BJ (cell line): ENCODE measurements at regions not wholly inside any gene's neighbourhood (a gene's known extent, or its start where the extent isn't known, plus 50 kb on each side); places are given as distances from the start of the nearest gene placed in this dataset.

Experiments used
- CTCF ChIA-PET: fragments of 350-600 bp; formaldehyde crosslinking; extraction: SDS; loops from one replicate; lab custom pipeline; 2021; ENCODE audit warnings: antibody characterized with exemption, inconsistent platforms; lab: Yijun Ruan, JAX
- POLR2A ChIA-PET: fragments of 300-600 bp; sonication (Branson Sonifier 250); formaldehyde crosslinking; extraction: SDS; loops from one replicate; lab custom pipeline; 2021; ENCODE audit warnings: antibody characterized with exemption; lab: Charles Lee
- DNase-seq: peaks from one replicate; pipeline ENCODE4 v3.0.0-alpha.2; 2011; ENCODE audit warnings: low read depth
- H3K27me3 ChIP-seq: 2 replicates; pipeline ENCODE4 v1.6.0; 2011; ENCODE audit warnings: low read length; ENCODE audit not compliant: control insufficient read depth, insufficient read depth
- H3K36me3 ChIP-seq: 2 replicates; pipeline ENCODE4 v1.5.1; 2011; ENCODE audit warnings: low read length; ENCODE audit not compliant: control insufficient read depth, insufficient read depth
- H3K4me3 ChIP-seq: 2 replicates; pipeline ENCODE4 v1.5.1; 2011; ENCODE audit warnings: low read depth, mild to moderate bottlenecking, control low read depth, low read length
- TF ChIP-seq, protein P1 (sequence below): IDR thresholded peaks from 2 replicates; pipeline ENCODE4 v1.5.1; 2011; ENCODE audit warnings: low read depth, mild to moderate bottlenecking, control low read depth, inconsistent platforms, low read length, moderate library complexity; ENCODE audit not compliant: insufficient read depth

DNA sequence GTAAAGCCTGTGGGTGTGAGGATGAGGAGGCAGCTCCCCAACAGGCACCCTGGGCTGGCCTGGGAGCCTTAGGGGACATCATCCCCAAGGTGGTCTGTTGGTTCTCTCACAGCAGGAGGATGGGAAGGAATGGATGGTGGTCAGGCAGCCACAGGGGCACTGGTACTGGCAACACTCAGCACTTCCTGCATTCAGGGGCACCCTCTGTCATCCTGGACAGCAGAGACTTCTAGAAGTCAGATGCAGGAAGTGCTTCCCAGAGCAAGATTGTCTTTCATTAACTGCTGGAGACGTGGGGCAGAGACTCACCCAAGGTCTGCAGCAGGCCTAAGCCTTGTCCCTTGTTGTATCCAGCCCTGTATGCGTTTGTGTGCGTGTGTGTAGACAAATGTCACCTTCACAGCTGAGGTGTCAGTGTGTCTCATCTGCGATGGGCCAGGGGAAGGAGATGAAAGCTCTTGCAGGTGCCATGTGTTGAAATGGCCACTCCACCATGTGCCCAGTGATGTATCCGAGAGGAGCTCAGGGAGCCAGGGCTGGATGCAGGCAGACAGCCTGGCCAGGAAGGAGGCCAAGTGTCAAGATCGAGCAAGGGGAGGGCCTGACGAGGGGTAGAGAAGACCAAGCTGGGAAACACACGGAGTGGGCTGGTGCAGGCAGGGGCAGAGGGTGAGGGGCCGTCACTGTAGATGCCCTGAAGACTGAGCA is 85.1 kb downstream of the PITPNM2 start:
- TF ChIP-seq, protein P1, sequence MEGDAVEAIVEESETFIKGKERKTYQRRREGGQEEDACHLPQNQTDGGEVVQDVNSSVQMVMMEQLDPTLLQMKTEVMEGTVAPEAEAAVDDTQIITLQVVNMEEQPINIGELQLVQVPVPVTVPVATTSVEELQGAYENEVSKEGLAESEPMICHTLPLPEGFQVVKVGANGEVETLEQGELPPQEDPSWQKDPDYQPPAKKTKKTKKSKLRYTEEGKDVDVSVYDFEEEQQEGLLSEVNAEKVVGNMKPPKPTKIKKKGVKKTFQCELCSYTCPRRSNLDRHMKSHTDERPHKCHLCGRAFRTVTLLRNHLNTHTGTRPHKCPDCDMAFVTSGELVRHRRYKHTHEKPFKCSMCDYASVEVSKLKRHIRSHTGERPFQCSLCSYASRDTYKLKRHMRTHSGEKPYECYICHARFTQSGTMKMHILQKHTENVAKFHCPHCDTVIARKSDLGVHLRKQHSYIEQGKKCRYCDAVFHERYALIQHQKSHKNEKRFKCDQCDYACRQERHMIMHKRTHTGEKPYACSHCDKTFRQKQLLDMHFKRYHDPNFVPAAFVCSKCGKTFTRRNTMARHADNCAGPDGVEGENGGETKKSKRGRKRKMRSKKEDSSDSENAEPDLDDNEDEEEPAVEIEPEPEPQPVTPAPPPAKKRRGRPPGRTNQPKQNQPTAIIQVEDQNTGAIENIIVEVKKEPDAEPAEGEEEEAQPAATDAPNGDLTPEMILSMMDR: no peak
- Histone ChIP-seq H3K36me3 (no peaks in the 10 kb centered on the region), H3K4me3 (no peak overlapping the region), H3K27me3 (no peaks in the 10 kb centered on the region; the same call in 1 of the 2 replicates)
- CTCF ChIA-PET: interaction anchor here (1.1 kb wide), 1 partner anchor 23 kb away, joined by 3 read pairs; no protein-coding TSS in a partner anchor
- DNase-seq: no peak
- POLR2A ChIA-PET: no interaction called here

DNA sequence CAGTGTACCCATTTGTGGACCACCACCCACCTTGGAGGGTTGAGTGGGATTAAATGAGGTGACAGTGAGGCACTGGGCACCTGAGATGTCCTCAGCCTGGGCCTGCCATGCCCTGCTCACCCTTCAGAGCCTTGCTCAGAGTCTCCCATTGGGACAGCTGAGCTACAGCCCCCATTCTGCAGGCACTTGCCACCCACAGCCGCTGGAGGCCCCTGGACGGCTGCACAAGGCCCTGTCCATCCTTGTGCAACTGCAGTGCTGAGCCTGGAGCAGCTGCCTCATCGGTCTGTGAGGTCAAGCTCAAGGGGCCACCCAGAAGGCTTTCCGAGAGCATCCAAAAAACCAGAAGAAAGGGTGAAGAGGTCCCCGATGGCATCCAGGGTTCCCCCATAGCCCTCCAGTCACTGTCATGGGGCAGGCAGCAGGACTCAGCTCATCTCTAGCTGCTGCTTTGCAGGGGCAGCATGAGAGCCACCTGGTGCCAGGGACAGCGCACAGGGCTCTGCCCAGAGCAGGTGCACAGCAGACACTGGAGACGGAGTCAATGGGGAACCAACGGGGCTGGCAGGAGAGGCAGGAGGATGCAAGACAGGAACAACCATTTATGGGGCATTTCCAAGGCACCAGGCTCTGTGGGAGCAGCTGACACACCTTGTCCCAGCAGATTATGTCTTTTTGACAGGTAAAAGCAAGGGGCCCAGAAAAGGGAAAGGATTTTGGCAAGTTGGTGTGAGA is 84.6 kb downstream of the ARL6IP4 start:
- Histone ChIP-seq H3K4me3 (no peak overlapping the region), H3K36me3 (no peaks in the 10 kb centered on the region), H3K27me3 (no peaks in the 10 kb centered on the region; the same call in 1 of the 2 replicates)
- TF ChIP-seq, protein P1: no peak
- no peak for DNase-seq
- POLR2A ChIA-PET: no interaction called here
- CTCF ChIA-PET: interaction anchor here (0.6 to 1.1 kb wide), 3 partner anchors 9 to 42 kb away, joined by 3 read pairs; no protein-coding TSS in a partner anchor

DNA sequence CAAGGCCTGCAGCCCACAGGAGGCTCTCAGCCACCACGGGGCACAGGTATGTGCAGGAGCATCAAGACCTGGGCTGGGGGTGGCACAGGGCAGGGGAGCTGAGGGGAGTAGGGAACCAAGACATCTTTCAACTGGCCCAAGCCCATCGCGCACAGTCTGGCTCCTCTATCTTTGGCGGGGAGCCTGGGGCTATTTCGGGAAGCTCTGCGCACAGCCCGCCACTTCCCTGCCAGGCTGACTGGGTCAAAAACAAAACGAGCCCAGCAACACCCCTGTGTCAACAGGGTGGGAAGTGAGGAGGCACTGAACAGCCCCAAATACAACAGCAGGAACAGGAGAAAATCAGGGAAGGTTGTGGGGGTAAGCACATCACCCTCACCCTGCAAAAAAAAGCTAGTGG is 83.9 kb downstream of the ARL6IP4 start:
- Histone ChIP-seq H3K36me3 (no peaks in the 10 kb centered on the region), H3K4me3 (no peak overlapping the region), H3K27me3 (no peaks in the 10 kb centered on the region; the same call in 1 of the 2 replicates)
- DNase-seq: no peak
- TF ChIP-seq, protein P1: no peak
- ChIA-PET CTCF (interaction anchor here (0.6 to 0.9 kb wide), 2 partner anchors 10 to 43 kb away, joined by 3 read pairs; no protein-coding TSS in a partner anchor), POLR2A (no interaction called here)

DNA sequence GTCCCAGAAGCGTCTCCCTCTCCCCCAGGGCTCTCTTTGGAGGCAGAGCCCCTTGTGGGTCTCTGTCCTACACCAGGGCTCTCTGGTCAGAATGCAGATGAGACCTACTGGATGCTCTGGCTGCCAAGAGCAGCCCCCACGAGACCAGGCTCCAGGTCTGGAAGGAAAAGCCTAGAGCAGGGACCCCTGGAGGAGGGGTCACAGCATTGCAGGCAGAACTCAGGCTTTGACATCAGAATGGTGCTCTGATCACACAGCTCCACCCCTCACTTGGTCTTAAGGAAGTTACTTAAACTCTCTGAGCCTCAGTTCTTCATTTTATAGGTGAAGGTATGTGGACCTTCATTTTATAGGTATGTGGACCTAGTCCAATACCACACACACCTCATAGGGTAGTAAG is 83.1 kb downstream of the ARL6IP4 start:
- no peaks in the 10 kb centered on the region for H3K36me3 ChIP-seq
- H3K27me3 ChIP-seq: no peaks in the 10 kb centered on the region; the same call in 1 of the 2 replicates
- POLR2A ChIA-PET: no interaction called here
- no peak for DNase-seq
- H3K4me3 ChIP-seq: no peak overlapping the region
- TF ChIP-seq, protein P1: peak; percentile 46; the same call in 1 of the 2 replicates
- CTCF ChIA-PET: interaction anchor here (0.6 to 1.6 kb wide), 3 partner anchors 9 to 1529 kb away, joined by 3 to 7 read pairs (median 3); no protein-coding TSS in a partner anchor
